Chondrocyte (in vitro differentiated cells): ENCODE measurements at regions not wholly inside any gene's neighbourhood (a gene's known extent, or its start where the extent isn't known, plus 50 kb on each side); places are given as distances from the start of the nearest gene placed in this dataset.

ENCODE experiments used
- DNase-seq: peaks from one replicate; pipeline ENCODE4 v3.0.0; 2021; ENCODE audit warnings: mixed read lengths, low spot score
- H3K27ac Mint-ChIP-seq: one replicate; pipeline ENCODE4 v1.8.0; 2021; ENCODE audit warnings: mild to moderate bottlenecking, moderate library complexity, mixed read lengths; ENCODE audit not compliant: unreplicated experiment
- H3K27me3 Mint-ChIP-seq: 2 replicates; pipeline ENCODE4 v1.8.0; 2021; ENCODE audit warnings: low read depth, mixed read lengths
- H3K36me3 Mint-ChIP-seq: 2 replicates; pipeline ENCODE4 v1.8.0; 2021; ENCODE audit warnings: low read depth, mixed read lengths
- H3K4me1 Mint-ChIP-seq: 2 replicates; pipeline ENCODE4 v1.8.0; 2021; ENCODE audit warnings: low read depth, mild to moderate bottlenecking, mixed read lengths
- H3K4me3 Mint-ChIP-seq: one replicate; pipeline ENCODE4 v1.8.0; 2021; ENCODE audit warnings: mild to moderate bottlenecking, moderate library complexity, mixed read lengths; ENCODE audit not compliant: unreplicated experiment
- H3K9me3 Mint-ChIP-seq: 2 replicates; pipeline ENCODE4 v1.8.0; 2021; ENCODE audit warnings: low read depth, mixed read lengths
- TF ChIP-seq, protein P1 (sequence below): fragments of 200-600 bp; sonication (generic); IDR thresholded peaks from 2 replicates; pipeline ENCODE4 v1.5.0; 2021; ENCODE audit warnings: antibody characterized with exemption, mild to moderate bottlenecking, moderate library complexity

DNA sequence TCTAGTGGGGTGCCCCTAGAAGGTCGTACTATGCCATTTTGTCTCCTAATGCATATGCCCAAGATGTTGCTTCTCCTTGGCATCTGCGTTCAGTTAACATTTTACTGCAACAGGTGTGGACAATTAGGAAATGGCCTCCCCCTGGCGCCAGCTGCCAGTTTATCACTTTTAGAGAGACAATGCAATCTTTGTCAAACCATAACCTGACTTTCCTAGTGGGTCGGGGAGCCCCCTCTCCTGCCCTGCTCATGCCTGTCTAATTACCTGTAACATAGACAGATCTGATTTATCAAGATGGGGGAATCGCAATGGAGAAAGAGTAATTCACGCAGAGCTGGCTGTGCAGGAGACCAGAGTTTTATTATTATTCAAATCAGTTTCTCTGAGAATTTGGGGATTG is 353.7 kb upstream of the SGO1 start:
- Mint-ChIP-seq H3K27ac (no peak overlapping the region), H3K4me1 (no peaks in the 10 kb centered on the region), H3K4me3 (no peak overlapping the region), H3K36me3 (no peaks in the 10 kb centered on the region), H3K9me3 (no peaks in the 10 kb centered on the region), H3K27me3 (no peaks in the 10 kb centered on the region)
- TF ChIP-seq, protein P1, sequence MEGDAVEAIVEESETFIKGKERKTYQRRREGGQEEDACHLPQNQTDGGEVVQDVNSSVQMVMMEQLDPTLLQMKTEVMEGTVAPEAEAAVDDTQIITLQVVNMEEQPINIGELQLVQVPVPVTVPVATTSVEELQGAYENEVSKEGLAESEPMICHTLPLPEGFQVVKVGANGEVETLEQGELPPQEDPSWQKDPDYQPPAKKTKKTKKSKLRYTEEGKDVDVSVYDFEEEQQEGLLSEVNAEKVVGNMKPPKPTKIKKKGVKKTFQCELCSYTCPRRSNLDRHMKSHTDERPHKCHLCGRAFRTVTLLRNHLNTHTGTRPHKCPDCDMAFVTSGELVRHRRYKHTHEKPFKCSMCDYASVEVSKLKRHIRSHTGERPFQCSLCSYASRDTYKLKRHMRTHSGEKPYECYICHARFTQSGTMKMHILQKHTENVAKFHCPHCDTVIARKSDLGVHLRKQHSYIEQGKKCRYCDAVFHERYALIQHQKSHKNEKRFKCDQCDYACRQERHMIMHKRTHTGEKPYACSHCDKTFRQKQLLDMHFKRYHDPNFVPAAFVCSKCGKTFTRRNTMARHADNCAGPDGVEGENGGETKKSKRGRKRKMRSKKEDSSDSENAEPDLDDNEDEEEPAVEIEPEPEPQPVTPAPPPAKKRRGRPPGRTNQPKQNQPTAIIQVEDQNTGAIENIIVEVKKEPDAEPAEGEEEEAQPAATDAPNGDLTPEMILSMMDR: no peak
- no peak for DNase-seq

DNA sequence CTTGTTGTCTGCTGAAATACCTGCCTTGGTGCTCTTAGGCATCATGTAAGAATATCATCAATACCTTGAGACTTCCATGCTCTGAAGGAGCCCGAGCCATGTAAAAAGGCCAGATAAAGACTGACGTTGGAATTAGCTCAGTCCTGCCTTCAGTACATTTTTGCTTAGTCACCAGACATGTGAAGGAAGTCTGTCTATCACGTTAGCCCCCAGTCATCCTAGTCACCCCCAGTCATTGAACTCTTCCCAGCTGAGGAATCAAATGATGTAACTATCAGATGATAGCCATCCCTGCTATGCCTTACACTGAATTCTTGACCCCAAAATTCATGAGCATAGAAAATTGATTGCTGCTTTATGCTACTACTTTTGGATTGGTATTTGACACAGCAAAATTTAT is 351.2 kb upstream of the SGO1 start:
- Mint-ChIP-seq H3K4me3 (no peak overlapping the region), H3K27ac (no peak overlapping the region), H3K36me3 (no peaks in the 10 kb centered on the region), H3K4me1 (no peaks in the 10 kb centered on the region), H3K27me3 (no peaks in the 10 kb centered on the region), H3K9me3 (no peaks in the 10 kb centered on the region)
- no peak for DNase-seq
- TF ChIP-seq, protein P1: no peak

DNA sequence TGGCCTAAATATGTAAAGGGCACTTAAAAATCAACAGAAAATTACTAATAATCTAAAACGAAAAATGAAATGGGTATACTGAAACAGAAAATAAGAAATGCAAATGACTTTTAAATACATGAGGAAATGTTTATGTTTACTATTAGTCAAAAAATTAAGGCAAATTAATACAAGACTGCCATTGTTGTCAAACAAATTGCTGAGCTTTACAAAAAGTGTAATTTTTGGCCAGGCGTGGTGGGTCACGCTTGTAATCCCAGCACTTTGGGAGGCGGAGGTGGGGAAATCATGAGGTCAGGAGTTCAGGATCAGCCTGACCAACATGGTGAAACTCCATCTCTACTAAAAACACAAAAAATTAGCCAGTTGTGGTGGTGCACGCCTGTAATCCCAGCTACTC is 343.9 kb upstream of the SGO1 start:
- Mint-ChIP-seq H3K4me1 (no peaks in the 10 kb centered on the region), H3K4me3 (no peak overlapping the region), H3K9me3 (no peaks in the 10 kb centered on the region), H3K27ac (no peak overlapping the region), H3K27me3 (no peaks in the 10 kb centered on the region), H3K36me3 (no peaks in the 10 kb centered on the region)
- no peak for DNase-seq
- TF ChIP-seq, protein P1: no peak

DNA sequence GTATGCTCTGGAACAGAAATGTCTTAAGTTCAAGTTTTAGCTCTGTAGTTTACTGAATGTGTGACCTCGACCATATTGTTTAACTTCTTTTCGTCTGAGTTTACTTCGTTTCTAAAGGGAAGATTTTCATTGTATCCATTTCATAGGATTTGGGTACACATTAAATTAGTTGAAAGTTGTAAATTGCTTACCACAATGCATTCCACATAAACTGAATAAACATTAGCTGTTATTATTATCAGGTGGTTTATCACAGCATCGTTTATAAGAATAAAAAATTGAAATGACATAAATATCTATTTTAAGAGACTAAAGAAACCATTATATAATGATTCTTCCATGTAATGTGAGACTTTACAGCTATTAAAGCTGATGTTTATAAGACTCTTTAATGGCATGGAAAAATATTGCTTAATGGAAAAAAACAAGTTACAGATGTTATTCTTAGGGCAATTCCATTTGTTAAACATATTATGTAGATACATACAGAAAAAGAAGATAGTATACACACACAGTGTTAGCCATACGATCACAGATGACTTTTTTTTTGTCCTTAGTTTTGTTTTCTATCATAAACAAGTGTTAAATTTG is 342.3 kb upstream of the SGO1 start:
- no peaks in the 10 kb centered on the region for H3K27me3 Mint-ChIP-seq
- no peak overlapping the region for H3K27ac Mint-ChIP-seq
- no peaks in the 10 kb centered on the region for H3K4me1 Mint-ChIP-seq
- DNase-seq: no peak
- H3K4me3 Mint-ChIP-seq: no peak overlapping the region
- TF ChIP-seq, protein P1: no peak
- no peaks in the 10 kb centered on the region for H3K9me3 Mint-ChIP-seq
- no peaks in the 10 kb centered on the region for H3K36me3 Mint-ChIP-seq

DNA sequence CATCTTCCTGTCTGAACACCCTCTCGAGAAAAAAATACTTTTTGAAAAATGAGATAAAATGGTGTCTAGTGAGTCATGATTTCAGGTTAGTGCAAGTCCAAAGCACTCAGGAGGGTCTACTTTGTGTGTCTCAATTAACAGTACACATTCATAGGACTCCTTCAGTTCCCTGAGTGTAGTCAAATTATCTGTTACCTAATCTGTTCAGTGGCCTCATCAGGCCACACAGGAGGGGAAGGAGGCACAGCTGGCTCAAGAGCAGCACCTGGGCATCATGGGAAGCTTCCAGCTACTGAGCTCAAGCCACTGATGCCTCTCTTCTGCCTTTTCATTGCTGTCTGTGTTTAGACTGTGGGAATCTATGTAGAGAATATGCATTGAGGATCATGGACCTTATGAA is 341.4 kb upstream of the SGO1 start:
- H3K9me3 Mint-ChIP-seq: no peaks in the 10 kb centered on the region
- H3K36me3 Mint-ChIP-seq: no peaks in the 10 kb centered on the region
- no peak overlapping the region for H3K4me3 Mint-ChIP-seq
- peaks cover 4% of the 10 kb centered on the region for H3K27me3 Mint-ChIP-seq
- no peak overlapping the region for H3K27ac Mint-ChIP-seq
- no peak for DNase-seq
- TF ChIP-seq, protein P1: no peak
- no peaks in the 10 kb centered on the region for H3K4me1 Mint-ChIP-seq
